Fibroblast of lung (primary cell): ENCODE measurements at regions not wholly inside any gene's neighbourhood (a gene's known extent, or its start where the extent isn't known, plus 50 kb on each side); places are given as distances from the start of the nearest gene placed in this dataset.

Experiments
- DNase-seq, 2 donors: peaks; one replicate each; pipeline versions ENCODE4 v3.0.0 to v3.0.0-alpha.2; 2010; ENCODE audit warnings: low read depth in 2 of 2
- H2AFZ ChIP-seq: 2 replicates; pipeline ENCODE4 v1.5.1; 2012; ENCODE audit warnings: low read length, control low read depth, inconsistent platforms
- H3K27ac ChIP-seq: 2 replicates; pipeline ENCODE4 v1.5.1; 2011; ENCODE audit warnings: low read length, control low read depth; ENCODE audit not compliant: insufficient read depth
- H3K27me3 ChIP-seq: 2 replicates; pipeline ENCODE4 v1.5.1; 2011; ENCODE audit warnings: mild to moderate bottlenecking, low read length; ENCODE audit not compliant: control insufficient read depth, insufficient read depth
- H3K36me3 ChIP-seq: 2 replicates; pipeline ENCODE4 v1.5.1; 2011; ENCODE audit warnings: low read length; ENCODE audit not compliant: control insufficient read depth, insufficient read depth
- H3K4me1 ChIP-seq: 2 replicates; pipeline ENCODE4 v1.5.1; 2011; ENCODE audit warnings: low read length; ENCODE audit not compliant: control insufficient read depth, insufficient read depth; ENCODE audit errors: extremely low read depth
- H3K4me2 ChIP-seq: 2 replicates; pipeline ENCODE4 v1.5.1; 2011; ENCODE audit warnings: low read length, control low read depth; ENCODE audit not compliant: insufficient read depth; ENCODE audit errors: extremely low read depth
- H3K4me3 ChIP-seq, 4 experiments: fragments of 200-600 bp in 1 of 4; sonication (generic) in 1 of 4; replicated peaks in 1 of 4; 2 replicates each; pipeline ENCODE4 v1.5.1; 2011 to 2016; ENCODE audit warnings: low read length in 4 of 4, low read depth in 3 of 4, mild to moderate bottlenecking in 3 of 4, control low read depth in 2 of 4, inconsistent platforms in 1 of 4, mixed read lengths in 1 of 4; ENCODE audit not compliant: insufficient read depth in 1 of 4; ENCODE audit errors: control extremely low read depth in 1 of 4
- H3K79me2 ChIP-seq: 2 replicates; pipeline ENCODE4 v1.5.1; 2012; ENCODE audit warnings: mild to moderate bottlenecking, low read length, inconsistent platforms; ENCODE audit not compliant: control insufficient read depth, insufficient read depth
- H3K9ac ChIP-seq: 2 replicates; pipeline ENCODE4 v1.5.1; 2011; ENCODE audit warnings: mild to moderate bottlenecking, low read length, control low read depth; ENCODE audit not compliant: insufficient read depth
- H3K9me3 ChIP-seq: 2 replicates; pipeline ENCODE4 v1.5.1; 2012; ENCODE audit warnings: low read depth, low read length; ENCODE audit not compliant: control insufficient read depth, insufficient read depth
- H4K20me1 ChIP-seq: 2 replicates; pipeline ENCODE4 v1.5.1; 2011; ENCODE audit warnings: low read length; ENCODE audit not compliant: control insufficient read depth, insufficient read depth; ENCODE audit errors: extremely low read depth
- EZH2 ChIP-seq: IDR thresholded peaks from 2 replicates; pipeline ENCODE4 v1.5.1; 2012; ENCODE audit warnings: low read length, control low read depth, mild to moderate bottlenecking; ENCODE audit errors: missing control alignments
- TF ChIP-seq, protein P1 (sequence below), 2 donors: IDR thresholded peaks in 1 of 2; conservative IDR thresholded peaks in 1 of 2; 1 replicate in 1 of 2; 2 replicates in 1 of 2; pipeline ENCODE4 v1.5.1; 2011 to 2012; ENCODE audit warnings: low read length in 2 of 2, control low read depth in 1 of 2, inconsistent platforms in 1 of 2, low read depth in 1 of 2, mild to moderate bottlenecking in 1 of 2

DNA sequence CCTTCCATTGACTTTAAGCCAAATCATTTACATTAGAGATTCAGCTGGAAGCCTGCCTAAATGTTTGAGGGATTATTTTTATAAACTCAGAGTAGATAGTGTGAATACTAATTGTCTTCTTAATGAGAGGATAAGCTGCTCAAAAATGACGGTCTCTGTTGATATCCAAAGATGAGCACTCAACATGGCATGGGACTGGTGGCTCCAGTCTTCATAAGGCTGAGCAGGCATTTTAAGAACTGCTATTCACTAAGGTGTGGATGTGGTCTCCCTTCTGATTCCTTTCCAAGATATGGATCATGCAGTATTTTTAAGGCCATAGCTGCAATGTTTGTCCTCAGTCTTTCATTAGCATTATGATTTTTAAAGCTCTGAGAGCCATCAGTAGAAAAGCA is 377.5 kb upstream of the RIOK2 start:
- Histone ChIP-seq H3K79me2 (no peaks in the 10 kb centered on the region), H3K36me3 (no peaks in the 10 kb centered on the region), H3K9ac (no peak overlapping the region), H3K9me3 (no peaks in the 10 kb centered on the region), H3K4me2 (no peak overlapping the region), H3K27ac (no peak overlapping the region), H3K4me3 (no peak overlapping the region), H4K20me1 (no peaks in the 10 kb centered on the region), H3K4me1 (no peaks in the 10 kb centered on the region), H2AFZ (no peak overlapping the region), H3K27me3 (no peaks in the 10 kb centered on the region)
- TF ChIP-seq, protein P1, sequence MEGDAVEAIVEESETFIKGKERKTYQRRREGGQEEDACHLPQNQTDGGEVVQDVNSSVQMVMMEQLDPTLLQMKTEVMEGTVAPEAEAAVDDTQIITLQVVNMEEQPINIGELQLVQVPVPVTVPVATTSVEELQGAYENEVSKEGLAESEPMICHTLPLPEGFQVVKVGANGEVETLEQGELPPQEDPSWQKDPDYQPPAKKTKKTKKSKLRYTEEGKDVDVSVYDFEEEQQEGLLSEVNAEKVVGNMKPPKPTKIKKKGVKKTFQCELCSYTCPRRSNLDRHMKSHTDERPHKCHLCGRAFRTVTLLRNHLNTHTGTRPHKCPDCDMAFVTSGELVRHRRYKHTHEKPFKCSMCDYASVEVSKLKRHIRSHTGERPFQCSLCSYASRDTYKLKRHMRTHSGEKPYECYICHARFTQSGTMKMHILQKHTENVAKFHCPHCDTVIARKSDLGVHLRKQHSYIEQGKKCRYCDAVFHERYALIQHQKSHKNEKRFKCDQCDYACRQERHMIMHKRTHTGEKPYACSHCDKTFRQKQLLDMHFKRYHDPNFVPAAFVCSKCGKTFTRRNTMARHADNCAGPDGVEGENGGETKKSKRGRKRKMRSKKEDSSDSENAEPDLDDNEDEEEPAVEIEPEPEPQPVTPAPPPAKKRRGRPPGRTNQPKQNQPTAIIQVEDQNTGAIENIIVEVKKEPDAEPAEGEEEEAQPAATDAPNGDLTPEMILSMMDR (conservative IDR thresholded peaks at IDR 0.05 in 1 of 2, IDR thresholded peaks at IDR 0.05 in 1 of 2; ENCODE audit: low read depth in 1 of 2, low read length in 2 of 2): no peak
- no peak for TF ChIP-seq EZH2
- DNase-seq: no peak

DNA sequence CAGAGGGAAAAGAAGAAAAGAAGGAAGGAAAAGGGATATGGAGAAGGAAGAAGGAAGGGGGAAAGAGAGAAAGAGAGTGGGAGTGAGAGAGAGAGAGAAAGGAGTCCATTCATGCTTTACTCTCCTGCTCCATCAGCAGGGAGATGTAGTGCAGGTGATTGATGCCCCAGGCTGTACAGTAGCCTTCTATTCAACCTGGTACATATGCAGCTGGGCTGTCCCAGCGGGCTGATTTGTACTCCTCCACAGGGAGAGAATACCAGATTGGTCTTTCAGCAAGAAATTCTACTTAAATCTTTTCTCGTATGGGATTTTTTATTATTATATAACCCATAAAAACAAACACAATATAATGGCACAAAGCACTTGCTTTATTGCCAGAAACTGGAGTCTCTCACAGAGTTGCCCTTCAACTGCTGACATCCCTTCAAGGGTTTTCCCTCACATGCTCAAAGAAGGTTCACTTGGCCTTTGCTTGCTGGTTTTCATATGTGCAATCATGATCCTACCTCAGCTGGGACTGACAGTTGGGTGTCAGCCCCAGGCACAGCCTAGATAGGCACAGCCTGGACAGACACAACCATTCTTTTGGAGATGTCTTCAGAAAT is 380.1 kb upstream of the RIOK2 start:
- Histone ChIP-seq H4K20me1 (no peaks in the 10 kb centered on the region), H2AFZ (no peak overlapping the region), H3K4me1 (no peaks in the 10 kb centered on the region), H3K9me3 (no peaks in the 10 kb centered on the region), H3K4me3 (no peak overlapping the region), H3K27ac (no peak overlapping the region), H3K4me2 (no peak overlapping the region), H3K79me2 (no peaks in the 10 kb centered on the region), H3K36me3 (no peaks in the 10 kb centered on the region), H3K27me3 (no peaks in the 10 kb centered on the region), H3K9ac (no peak overlapping the region)
- TF ChIP-seq, protein P1 (conservative IDR thresholded peaks at IDR 0.05 in 1 of 2, IDR thresholded peaks at IDR 0.05 in 1 of 2; ENCODE audit: low read depth in 1 of 2, low read length in 2 of 2): no peak
- no peak for TF ChIP-seq EZH2
- DNase-seq: no peak

DNA sequence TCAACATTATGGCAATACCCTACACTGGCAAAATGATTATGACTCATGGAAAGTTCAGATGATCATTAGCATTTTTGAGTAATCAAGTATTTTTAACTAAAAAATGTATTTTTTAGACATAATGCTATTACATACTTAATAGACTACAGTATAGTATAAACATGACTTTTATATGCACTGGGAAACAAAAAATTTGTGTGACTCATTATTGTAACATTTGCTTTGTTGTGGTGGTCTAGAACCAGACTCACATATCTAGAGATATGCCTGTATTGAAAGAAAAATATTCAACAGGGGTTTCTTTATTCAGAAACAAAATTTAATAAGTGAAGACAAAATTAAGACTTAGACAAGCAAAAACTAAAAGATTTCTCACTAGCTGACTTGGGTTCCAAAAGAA is 385.3 kb upstream of the RIOK2 start:
- Histone ChIP-seq H3K36me3 (no peaks in the 10 kb centered on the region), H2AFZ (no peak overlapping the region), H3K27me3 (no peaks in the 10 kb centered on the region), H4K20me1 (no peaks in the 10 kb centered on the region), H3K9me3 (no peaks in the 10 kb centered on the region), H3K9ac (no peak overlapping the region), H3K4me1 (no peaks in the 10 kb centered on the region), H3K79me2 (no peaks in the 10 kb centered on the region), H3K4me2 (no peak overlapping the region), H3K4me3 (no peak overlapping the region), H3K27ac (no peak overlapping the region)
- TF ChIP-seq, protein P1 (conservative IDR thresholded peaks at IDR 0.05 in 1 of 2, IDR thresholded peaks at IDR 0.05 in 1 of 2; ENCODE audit: low read depth in 1 of 2, low read length in 2 of 2): no peak
- TF ChIP-seq EZH2: no peak
- DNase-seq: peak; percentile 7 to 44
